ENCODE measurements at regions not wholly inside any gene's neighbourhood (a gene's known extent, or its start where the extent isn't known, plus 50 kb on each side); places are given as distances from the start of the nearest gene placed in this dataset.

GRCh38 chr5:4413996-4414395, 726.1 kb upstream of the ADAMTS16 start:
- TF ChIP-seq, protein P1, sequence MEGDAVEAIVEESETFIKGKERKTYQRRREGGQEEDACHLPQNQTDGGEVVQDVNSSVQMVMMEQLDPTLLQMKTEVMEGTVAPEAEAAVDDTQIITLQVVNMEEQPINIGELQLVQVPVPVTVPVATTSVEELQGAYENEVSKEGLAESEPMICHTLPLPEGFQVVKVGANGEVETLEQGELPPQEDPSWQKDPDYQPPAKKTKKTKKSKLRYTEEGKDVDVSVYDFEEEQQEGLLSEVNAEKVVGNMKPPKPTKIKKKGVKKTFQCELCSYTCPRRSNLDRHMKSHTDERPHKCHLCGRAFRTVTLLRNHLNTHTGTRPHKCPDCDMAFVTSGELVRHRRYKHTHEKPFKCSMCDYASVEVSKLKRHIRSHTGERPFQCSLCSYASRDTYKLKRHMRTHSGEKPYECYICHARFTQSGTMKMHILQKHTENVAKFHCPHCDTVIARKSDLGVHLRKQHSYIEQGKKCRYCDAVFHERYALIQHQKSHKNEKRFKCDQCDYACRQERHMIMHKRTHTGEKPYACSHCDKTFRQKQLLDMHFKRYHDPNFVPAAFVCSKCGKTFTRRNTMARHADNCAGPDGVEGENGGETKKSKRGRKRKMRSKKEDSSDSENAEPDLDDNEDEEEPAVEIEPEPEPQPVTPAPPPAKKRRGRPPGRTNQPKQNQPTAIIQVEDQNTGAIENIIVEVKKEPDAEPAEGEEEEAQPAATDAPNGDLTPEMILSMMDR (IDR thresholded peaks at IDR 0.05) = no peak
- TF ChIP-seq POLR2A (IDR thresholded peaks at IDR 0.05) (no peak), POLR2AphosphoS5 (IDR thresholded peaks at IDR 0.05) (no peak), EP300 (IDR thresholded peaks at IDR 0.05) (no peak)
- WGBS, 2 donors (ENCODE audit: low coverage in 1 of 2) = 44 to 53% methylated on average over 8 of the region's 8 CpGs
- Histone ChIP-seq H3K27ac (no peak overlapping the region), H3K36me3 (no peaks in the 10 kb centered on the region), H3K9me3 (no peaks in the 10 kb centered on the region), H3K4me1 (no peaks in the 10 kb centered on the region), H3K27me3 (peaks cover 8% of the 10 kb centered on the region), H3K4me3 (no peak overlapping the region)
- ATAC-seq = no peak

DNA sequence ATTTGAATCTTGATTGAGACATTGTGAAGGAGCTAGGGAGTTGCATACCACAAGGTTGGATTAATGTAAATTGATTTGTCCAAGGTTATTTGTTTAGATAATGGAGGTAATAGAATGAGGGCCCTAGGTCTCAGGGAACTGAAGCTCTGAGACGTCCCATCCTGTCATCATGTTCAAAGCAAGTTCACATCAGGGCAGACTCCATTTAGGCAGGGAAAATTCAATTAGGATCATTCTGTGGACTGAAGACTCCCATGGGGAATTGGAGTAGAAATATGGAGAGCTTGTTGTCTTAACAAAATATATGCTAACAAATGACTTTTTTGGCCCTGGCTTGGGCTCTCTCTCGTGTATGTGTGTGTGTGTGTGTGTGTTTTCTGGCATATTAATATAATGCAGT, 722.0 kb upstream of the ADAMTS16 start:
- Histone ChIP-seq H3K27me3 (no peaks in the 10 kb centered on the region), H3K9me3 (no peaks in the 10 kb centered on the region), H3K4me3 (no peak overlapping the region), H3K36me3 (no peaks in the 10 kb centered on the region), H3K27ac (no peak overlapping the region), H3K4me1 (no peaks in the 10 kb centered on the region)
- ATAC-seq = no peak
- TF ChIP-seq POLR2A (IDR thresholded peaks at IDR 0.05) = no peak
- TF ChIP-seq, protein P1 (IDR thresholded peaks at IDR 0.05) = no peak
- no peak for TF ChIP-seq POLR2AphosphoS5 (IDR thresholded peaks at IDR 0.05)
- no peak for TF ChIP-seq EP300 (IDR thresholded peaks at IDR 0.05)
- WGBS, 2 donors (ENCODE audit: low coverage in 1 of 2) = 14 to 15% methylated on average over 2 of the region's 2 CpGs

- no peaks in the 10 kb centered on the region for H3K4me1 ChIP-seq
- no peak for TF ChIP-seq POLR2A (IDR thresholded peaks at IDR 0.05)
- TF ChIP-seq EP300 (IDR thresholded peaks at IDR 0.05) = no peak
- TF ChIP-seq, protein P1 (IDR thresholded peaks at IDR 0.05) = no peak
- TF ChIP-seq POLR2AphosphoS5 (IDR thresholded peaks at IDR 0.05) = no peak
- H3K9me3 ChIP-seq = no peaks in the 10 kb centered on the region
- ATAC-seq = no peak
- H3K36me3 ChIP-seq = no peaks in the 10 kb centered on the region
- WGBS, 2 donors (ENCODE audit: low coverage in 1 of 2) = 55 to 64% methylated on average over 4 to 5 of the region's 8 CpGs
- H3K27me3 ChIP-seq = no peaks in the 10 kb centered on the region
- no peak overlapping the region for H3K27ac ChIP-seq
- no peak overlapping the region for H3K4me3 ChIP-seq
These were observed 720.8 kb upstream of the ADAMTS16 start for GRCh38 chr5:4419281-4419680.

GRCh38 chr5:4420177-4420576, 720.0 kb upstream of the ADAMTS16 start:
- 84 to 88% methylated on average over 1 to 3 of the region's 3 CpGs for WGBS, 2 donors (ENCODE audit: low coverage in 1 of 2)
- no peak for ATAC-seq
- Histone ChIP-seq H3K9me3 (no peaks in the 10 kb centered on the region), H3K27me3 (no peaks in the 10 kb centered on the region), H3K27ac (no peak overlapping the region), H3K36me3 (no peaks in the 10 kb centered on the region), H3K4me3 (no peak overlapping the region), H3K4me1 (no peaks in the 10 kb centered on the region)
- TF ChIP-seq, protein P1 (IDR thresholded peaks at IDR 0.05) = no peak
- no peak for TF ChIP-seq POLR2AphosphoS5 (IDR thresholded peaks at IDR 0.05)

GRCh38 chr5:4420681-4421080, 719.4 kb upstream of the ADAMTS16 start:
- TF ChIP-seq POLR2A (IDR thresholded peaks at IDR 0.05) (no peak), POLR2AphosphoS5 (IDR thresholded peaks at IDR 0.05) (no peak), EP300 (IDR thresholded peaks at IDR 0.05) (no peak)
- TF ChIP-seq, protein P1 (IDR thresholded peaks at IDR 0.05) = no peak
- no peak for ATAC-seq
- 85 to 87% methylated on average over 4 to 5 of the region's 6 CpGs for WGBS, 2 donors (ENCODE audit: low coverage in 1 of 2)
- no peaks in the 10 kb centered on the region for H3K36me3 ChIP-seq
- H3K4me1 ChIP-seq = no peaks in the 10 kb centered on the region
- H3K9me3 ChIP-seq = no peaks in the 10 kb centered on the region
- H3K4me3 ChIP-seq = no peak overlapping the region
- H3K27me3 ChIP-seq = no peaks in the 10 kb centered on the region
- no peak overlapping the region for H3K27ac ChIP-seq
